ENCODE measurements at regions not wholly inside any gene's neighbourhood (a gene's known extent, or its start where the extent isn't known, plus 50 kb on each side); places are given as distances from the start of the nearest gene placed in this dataset.

DNA sequence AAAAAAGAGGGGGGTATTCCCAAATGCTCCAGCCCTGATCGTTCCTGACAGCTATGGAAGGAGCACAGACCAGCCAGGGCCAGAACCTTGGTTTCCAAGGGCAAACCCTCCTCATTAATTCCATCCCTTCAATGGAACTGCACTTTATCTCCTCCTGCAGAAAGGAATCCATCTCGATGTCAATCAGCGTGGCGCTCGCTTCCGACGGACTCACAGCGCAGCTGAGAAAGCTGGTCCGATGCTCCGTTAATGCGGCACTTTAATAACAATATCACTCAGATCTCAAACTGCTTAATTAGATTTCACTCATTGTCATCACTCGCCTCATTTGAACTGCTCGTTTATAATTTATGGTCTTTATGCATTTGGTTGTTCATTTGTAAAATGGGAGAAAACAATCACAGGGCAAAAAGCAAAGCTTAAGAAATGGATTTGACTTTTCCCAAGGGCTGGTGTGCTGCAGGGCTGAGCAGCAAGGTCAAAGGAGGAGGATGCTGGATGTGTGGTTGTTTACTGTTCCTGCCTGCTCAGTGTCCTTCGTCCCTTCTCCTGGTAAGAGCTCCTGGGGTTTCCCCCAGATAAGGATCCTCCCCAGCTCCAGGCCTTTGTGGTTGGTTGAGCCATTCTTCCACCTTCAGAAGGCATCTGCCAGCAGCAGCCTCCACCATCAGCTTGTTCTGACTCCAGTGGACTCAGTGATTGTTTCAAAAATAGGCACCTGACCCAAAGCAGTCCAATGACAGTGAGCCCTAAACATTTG, 152.7 kb downstream of the ANKRD60 start:
- Histone ChIP-seq H3K23ac (ENCODE audit: insufficient read length) (no peak overlapping the region), H2BK15ac (ENCODE audit: low read length) (no peak overlapping the region), H2AFZ (ENCODE audit: low read length) (no peak overlapping the region), H2BK5ac (ENCODE audit: low read depth, low read length) (no peak overlapping the region), H2BK20ac (ENCODE audit: low read length) (no peak overlapping the region), H2BK120ac (replicated peaks; ENCODE audit: low read depth, low read length) (no peak overlapping the region), H3K56ac (replicated peaks; ENCODE audit: insufficient read length, low read depth, low read length) (no peak overlapping the region), H3K9me3 (ENCODE audit: insufficient read depth in 2 of 2, low read depth in 1 of 2, low read length in 1 of 2) (0 out of 4 replicates have a peak, but pooled peaks cover 0 to 2% of the 10 kb centered on the region in 2 experiments), H3K9ac (replicated peaks in 1 of 4; ENCODE audit: extremely low read depth in 1 of 4, low read depth in 3 of 4, low read length in 3 of 4) (no peak overlapping the region), H4K8ac (ENCODE audit: extremely low read depth, insufficient read depth, low read length) (no peak overlapping the region), H3K4ac (replicated peaks; ENCODE audit: insufficient read length, low read depth, low read length) (no peak overlapping the region), H3K18ac (ENCODE audit: extremely low read depth, low read length) (no peak overlapping the region), H3K36me3 (ENCODE audit: control insufficient read depth in 2 of 4, insufficient read depth in 4 of 4, low read length in 3 of 4) (no peaks in the 10 kb centered on the region), H3K27me3 (replicated peaks in 1 of 4; ENCODE audit: control insufficient read depth in 3 of 4, extremely low read depth in 1 of 4, insufficient read depth in 3 of 4, low read length in 3 of 4) (no peaks in the 10 kb centered on the region), H3K27ac (ENCODE audit: low read depth, low read length) (no peak overlapping the region), H4K5ac (ENCODE audit: insufficient read length, low read depth, low read length) (no peak overlapping the region), H4K20me1 (replicated peaks in 1 of 2; ENCODE audit: control insufficient read depth in 1 of 2, insufficient read depth in 2 of 2, low read length in 2 of 2) (no peaks in the 10 kb centered on the region), H2AK5ac (ENCODE audit: low read depth, low read length) (no peak overlapping the region), H3K4me3 (ENCODE audit: extremely low read depth in 1 of 4, insufficient read depth in 2 of 4, low read depth in 3 of 4, low read length in 4 of 4) (no peak overlapping the region), H3K23me2 (ENCODE audit: low read depth, low read length) (no peaks in the 10 kb centered on the region), H3K14ac (ENCODE audit: insufficient read length) (no peak overlapping the region), H3K79me1 (ENCODE audit: low read depth, low read length) (no peaks in the 10 kb centered on the region), H3K4me2 (ENCODE audit: insufficient read depth in 1 of 2, low read depth in 2 of 2, low read length in 2 of 2) (no peak overlapping the region), H4K91ac (replicated peaks; ENCODE audit: insufficient read length, low read length) (no peak overlapping the region), H3K79me2 (ENCODE audit: control insufficient read depth in 1 of 2, insufficient read depth in 2 of 2, low read length in 2 of 2) (no peaks in the 10 kb centered on the region), H3K4me1 (replicated peaks in 1 of 4; ENCODE audit: control insufficient read depth in 3 of 4, insufficient read depth in 4 of 4, low read length in 3 of 4) (no peaks in the 10 kb centered on the region; a peak in 1 of 7 replicates), H2BK12ac (ENCODE audit: low read depth, low read length) (no peak overlapping the region)
- WGBS, 2 experiments (ENCODE audit: extremely low coverage in 1 of 2, insufficient coverage in 1 of 2, insufficient read length in 1 of 2, insufficient replicate concordance in 2 of 2, low coverage in 1 of 2, low lambda C conversion rate in 2 of 2, missing lambda C conversion rate in 1 of 2) = 91% methylated on average over 13 of the region's 14 CpGs; no CpG with 5 or more reads in 1 of the 2 experiments
- TF ChIP-seq BCL11A (IDR thresholded peaks at IDR 0.05; ENCODE audit: low read depth in 2 of 2, low read length in 2 of 2) = no peak
- FAIRE-seq = no peak
- peak in 1 of 2 experiments; percentile 27 for DNase-seq (ENCODE audit: low read depth in 1 of 2, low spot score in 2 of 2)
- ChIA-PET CTCF (ENCODE audit: partially characterized antibody) (interaction anchor here (0.6 to 6.5 kb wide), 7 partner anchors 11 to 577 kb away, joined by 3 to 36 read pairs (median 3); no protein-coding TSS in a partner anchor), POLR2A (ENCODE audit: partially characterized antibody) (interaction anchor here (0.9 kb wide), 1 partner anchor 10 kb away, joined by 3 read pairs; no protein-coding TSS in a partner anchor)

All from H1 (cell line).